GM18520 (cell line): ENCODE measurements at regions not wholly inside any gene's neighbourhood (a gene's known extent, or its start where the extent isn't known, plus 50 kb on each side); places are given as distances from the start of the nearest gene placed in this dataset.
"Not testable (repeated sequence)": the region's sequence is repeated elsewhere in the genome, so short reads cannot be mapped to it uniquely, and the experiment has no call there.

Experiments
- ATAC-seq: cut with Tn5 transposase; IDR thresholded peaks from one replicate; pipeline ENCODE4 v1.9.1; 2021; ENCODE audit not compliant: unreplicated experiment

GRCh38 chr6:44001318-44002066 is 125.8 kb downstream of the MRPL14 start:
- ATAC-seq: no peak

DNA sequence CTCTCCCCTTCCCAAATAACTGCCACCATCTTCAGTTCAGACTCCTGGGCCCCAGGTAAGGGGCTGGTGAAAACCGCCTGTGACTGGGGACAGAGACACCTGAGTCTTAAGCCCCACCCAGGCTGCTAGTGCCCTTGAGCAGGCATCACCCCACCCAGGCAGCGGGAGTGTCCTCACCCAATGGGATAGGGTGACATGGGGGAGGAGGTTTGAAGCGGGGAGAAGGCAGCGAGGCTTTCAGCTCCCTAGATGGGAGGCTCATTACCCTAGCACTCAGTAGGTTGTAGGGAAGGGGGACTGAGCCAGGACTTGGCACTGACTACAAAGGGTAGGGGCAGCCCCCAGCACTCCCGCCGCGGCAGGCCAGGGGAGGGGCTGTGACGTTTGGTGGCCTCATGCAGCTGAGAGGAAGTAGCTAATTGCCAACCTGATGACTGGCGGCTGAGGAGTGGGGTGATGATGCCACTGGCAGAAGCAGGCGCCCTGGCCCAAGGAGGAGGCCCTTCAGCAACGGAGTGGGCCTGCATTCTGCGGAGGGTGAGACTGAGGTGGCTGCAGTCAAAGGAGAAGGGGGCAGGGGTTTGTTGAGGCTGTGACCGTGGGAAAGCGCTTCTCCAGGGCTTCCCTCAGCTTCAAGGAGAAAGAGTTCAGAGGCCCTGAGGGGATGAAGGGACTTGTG is 126.9 kb downstream of the MRPL14 start:
- ATAC-seq: no peak

DNA sequence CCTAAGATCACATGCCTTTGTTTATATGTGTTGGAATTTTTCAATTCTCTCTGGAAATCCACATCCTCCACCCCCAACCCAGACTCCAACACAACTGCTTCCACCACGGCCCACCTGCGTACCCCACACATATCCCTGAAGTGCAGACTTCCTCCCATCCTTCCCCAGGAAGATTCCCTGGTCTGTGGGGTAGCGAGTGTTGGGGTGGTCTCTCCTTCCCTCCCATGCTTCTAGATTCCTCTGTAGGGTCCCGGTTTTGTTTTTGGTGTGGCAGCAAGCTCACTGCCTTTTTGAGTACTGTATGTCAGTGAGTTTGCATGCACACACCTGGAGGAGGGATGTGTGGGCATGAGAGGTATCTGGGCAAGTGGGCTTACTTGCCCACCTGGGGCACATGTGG is 127.6 kb downstream of the MRPL14 start:
- ATAC-seq: no peak

DNA sequence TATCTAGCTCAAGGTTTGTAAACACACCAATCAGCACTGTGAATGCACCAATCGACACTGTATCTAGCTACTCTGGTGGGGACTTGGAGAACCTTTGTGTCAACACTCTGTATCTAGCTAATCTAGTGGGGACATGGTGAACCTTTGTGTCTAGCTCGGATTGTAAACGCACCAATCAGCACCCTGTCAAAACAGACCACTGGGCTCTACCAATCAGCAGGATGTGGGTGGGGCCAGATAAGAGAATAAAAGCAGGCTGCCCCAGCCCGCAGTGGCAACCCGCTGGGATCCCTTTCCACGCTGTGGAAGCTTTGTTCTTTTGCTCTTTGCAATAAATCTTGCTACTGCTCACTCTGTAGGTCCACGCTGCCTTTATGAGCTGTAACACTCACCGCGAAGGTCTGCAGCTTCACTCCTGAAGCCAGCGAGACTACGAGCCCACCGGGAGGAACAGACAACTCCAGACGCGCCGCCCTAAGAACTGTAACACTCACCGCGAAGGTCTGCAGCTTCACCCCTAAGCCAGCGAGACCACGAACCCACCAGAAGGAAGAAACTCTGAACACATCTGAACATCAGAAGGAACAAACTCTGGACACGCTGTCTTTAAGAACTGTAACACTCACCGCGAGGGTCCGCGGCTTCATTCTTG is 128.5 kb downstream of the MRPL14 start:
- not testable (repeated sequence) for ATAC-seq

- not testable (repeated sequence) for ATAC-seq
Measured at GRCh38 chr6:43997990-43998585, 129.2 kb downstream of the MRPL14 start.

GRCh38 chr6:43997345-43997677 is 129.9 kb downstream of the MRPL14 start:
- ATAC-seq: no peak

GRCh38 chr6:43996618-43997344 is 130.5 kb downstream of the MRPL14 start:
- ATAC-seq: no peak

GRCh38 chr6:43995137-43995536 is 132.1 kb downstream of the MRPL14 start:
- ATAC-seq: no peak

GRCh38 chr6:43993881-43994523 is 133.2 kb downstream of the MRPL14 start:
- no peak for ATAC-seq

DNA sequence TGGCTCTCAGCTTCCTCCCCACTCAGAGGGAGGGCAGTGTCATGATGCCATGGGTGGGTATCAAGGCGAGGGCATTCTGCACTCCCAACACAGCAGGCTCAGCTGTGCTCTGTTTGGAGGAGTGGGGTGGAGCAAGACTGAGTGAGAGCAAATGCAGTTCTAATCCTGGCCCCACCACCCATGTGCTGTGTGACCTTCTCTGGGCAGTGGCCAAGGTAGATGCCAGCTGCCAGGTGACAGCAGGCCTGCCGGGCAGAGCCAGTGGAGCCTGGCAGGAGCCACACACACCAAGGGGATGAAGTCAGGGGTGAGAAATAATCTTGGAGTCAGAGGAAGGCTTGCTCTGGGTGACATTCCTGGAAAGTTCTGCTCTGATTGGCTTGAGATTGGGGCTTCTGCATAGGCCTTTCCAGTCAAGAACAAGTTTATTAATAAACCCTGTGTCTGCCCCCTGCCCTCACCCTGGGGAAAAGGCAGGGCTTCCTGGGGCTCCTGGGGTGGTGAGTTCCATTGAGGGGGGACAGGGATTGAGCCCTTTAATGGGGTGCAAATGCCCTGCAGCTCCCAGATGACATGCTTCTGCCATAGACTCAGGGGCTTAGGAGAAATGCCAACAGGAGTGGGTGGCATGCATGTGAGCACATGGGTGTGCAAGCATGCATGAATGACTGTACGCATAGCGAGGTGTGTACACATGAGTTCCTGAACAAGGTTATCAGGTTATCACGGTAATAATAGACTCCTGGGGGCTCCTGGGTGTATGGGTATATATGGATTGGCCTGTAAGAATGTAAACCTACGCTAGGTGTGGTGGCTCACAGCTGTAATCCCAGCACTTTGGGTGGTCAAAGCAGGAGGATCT is 134.2 kb downstream of the MRPL14 start:
- ATAC-seq: no peak

DNA sequence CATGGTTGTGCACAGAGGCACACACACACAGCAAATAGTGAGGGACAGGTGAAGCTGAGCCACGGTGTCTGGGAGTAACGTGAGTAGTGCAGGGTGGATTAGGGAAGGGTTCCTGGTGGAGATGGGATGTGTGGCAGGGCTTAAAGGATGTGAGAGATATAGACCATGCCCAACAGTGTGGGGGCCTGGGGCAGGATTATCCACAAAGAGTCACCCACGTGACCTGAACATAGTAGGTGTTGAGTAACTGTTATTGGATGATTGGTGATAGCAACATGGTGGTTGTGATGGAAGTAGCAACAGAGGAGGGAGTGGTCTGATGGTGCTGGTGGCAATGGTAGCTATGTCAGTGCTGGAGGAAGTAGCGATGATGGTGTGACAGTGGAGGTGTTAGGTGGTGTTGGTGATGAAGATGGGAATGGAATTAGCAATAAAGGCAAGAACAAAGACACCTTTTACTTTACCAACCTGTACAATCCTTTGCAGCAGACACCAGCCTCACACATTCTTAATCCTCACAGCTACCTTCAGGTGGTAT is 135.1 kb downstream of the MRPL14 start:
- ATAC-seq: no peak

DNA sequence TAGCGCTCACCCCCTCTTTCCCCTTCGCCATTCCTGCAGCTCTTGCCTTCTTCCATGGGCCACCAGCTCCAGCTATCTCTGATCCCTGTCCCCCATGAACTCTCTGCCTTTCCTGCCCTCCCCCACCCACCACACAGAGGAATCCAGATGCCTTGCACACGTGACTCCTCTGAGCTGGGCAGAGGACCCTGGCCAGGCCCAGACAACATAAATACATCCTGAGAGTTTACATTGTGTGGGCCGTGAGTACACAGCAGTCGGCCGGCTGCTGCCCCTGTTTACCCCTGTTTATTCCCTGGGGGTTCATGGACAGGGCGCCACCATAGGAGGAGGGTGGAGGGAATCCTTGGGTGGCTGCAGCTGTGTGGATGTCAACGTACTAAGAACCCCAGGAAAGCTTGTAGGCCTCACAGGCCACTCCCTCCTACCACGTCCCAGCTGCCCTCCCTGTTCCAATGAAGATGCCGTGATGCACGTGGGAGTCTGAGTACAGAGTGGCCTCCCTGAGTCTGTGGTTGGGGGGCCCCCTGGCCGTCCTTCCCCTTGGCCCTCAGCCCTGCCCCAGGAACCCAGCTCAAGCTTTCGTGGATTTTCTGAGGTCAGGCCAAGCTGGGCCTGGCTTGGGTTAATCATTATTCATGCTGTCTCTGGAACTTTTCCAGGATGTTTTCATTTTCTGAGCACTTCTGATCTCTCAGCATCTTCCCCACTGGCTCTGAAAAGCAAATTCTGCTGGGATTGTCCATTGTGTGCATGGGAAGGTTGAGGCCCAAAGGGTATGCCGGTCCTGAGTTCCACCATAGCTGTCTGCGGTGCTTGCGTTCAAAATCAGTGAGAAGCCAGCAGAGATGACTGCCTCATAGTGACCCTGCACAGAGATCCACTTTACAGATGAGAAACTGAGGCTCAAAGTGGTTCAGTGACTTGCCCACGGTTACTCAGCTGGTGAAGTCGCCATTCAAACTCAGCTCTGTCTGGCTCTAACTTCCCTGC is 136.3 kb downstream of the MRPL14 start:
- no peak for ATAC-seq

GRCh38 chr6:43990275-43990626 is 137.0 kb downstream of the MRPL14 start:
- no peak for ATAC-seq

GRCh38 chr6:43989581-43990146 is 137.6 kb downstream of the MRPL14 start:
- ATAC-seq: no peak

GRCh38 chr6:43988801-43989200 is 138.5 kb downstream of the MRPL14 start:
- ATAC-seq: no peak

DNA sequence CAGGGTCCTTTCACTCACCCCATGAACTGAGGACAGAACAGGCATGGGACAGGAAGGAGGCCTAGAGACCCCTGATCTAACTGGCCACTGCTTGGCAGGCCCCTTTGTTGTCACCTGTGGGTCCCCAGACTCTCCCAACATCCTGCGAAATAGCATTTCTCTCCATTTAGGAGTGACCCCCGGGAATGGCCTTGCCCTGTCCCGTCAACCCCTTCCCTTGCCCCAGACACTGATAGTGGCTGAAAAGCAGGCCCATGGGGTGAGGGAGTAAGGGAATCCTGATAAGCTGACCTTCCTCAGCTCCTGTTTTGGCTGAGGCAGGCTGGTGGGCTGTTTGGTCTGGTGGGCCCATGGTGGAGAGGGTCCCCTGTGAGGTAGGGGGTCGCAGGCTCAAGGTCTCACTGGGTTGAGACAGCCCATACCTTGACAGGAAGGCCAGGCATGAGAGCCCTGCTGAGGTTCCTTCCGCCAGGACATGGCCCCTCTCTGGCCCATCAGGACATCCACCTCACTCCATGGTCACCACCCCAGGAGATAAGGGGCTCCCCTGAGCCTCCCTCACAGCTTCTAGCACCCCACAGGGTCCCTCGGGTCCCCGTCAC is 139.3 kb downstream of the MRPL14 start:
- ATAC-seq: no peak

GRCh38 chr6:43986177-43986825 is 141.0 kb downstream of the MRPL14 start:
- no peak for ATAC-seq
